Heart left ventricle (tissue), 13 donors: ENCODE measurements at regions not wholly inside any gene's neighbourhood (a gene's known extent, or its start where the extent isn't known, plus 50 kb on each side); places are given as distances from the start of the nearest gene placed in this dataset.

Experiments used
- CTCF ChIP-seq, 12 donors: fragments of 200-600 bp; sonication (generic) in 4 of 12; IDR thresholded peaks; one replicate each; pipeline versions ENCODE4 v1.5.0 to v1.8.0; 2018 to 2022; ENCODE audit warnings: antibody characterized with exemption in 12 of 12, mild to moderate bottlenecking in 5 of 12
- POLR2A ChIP-seq, 2 donors: fragments of 450-650 bp; IDR thresholded peaks; one replicate each; pipeline ENCODE4 v1.6.1; 2017; ENCODE audit warnings: antibody characterized with exemption in 2 of 2, mild to moderate bottlenecking in 2 of 2, moderate library complexity in 2 of 2
- donor health status: ischemic (EF 13 %, LVEDD 7.1; RV severe dilation, severe dysfunction).
- donor health status: DM: no; HTN: yes; CAD: no.
- donor health status: DM: no; HTN: no; CAD: no.
- donor health status: ischemic (EF 25% LVEDD 6.9; RV normal size, moderate dysfunction).
- donor health status: ischemic (EF 25% LVEDD 5.7; RV mildly dilated, moderate dysfunction).
- donor health status: ischemic (EF 35%, LVEDD 5.7; RV mildly dilated, moderate dysfunction).
- donor health status: nonischemic (EF 11% LVEDD 7.7; RV severe dilation, severe dysfunction).
- donor health status: DM: yes; HTN: yes; CAD: no.
- donor health status: PGD.
- donor health status: ischemic (EF 29% LVEDD 5.4; RV normal size, mild dysfunction).
- donor health status: nonischemic (EF 23%, LVEDD 6.1; RV moderate dilation, normal function).

DNA sequence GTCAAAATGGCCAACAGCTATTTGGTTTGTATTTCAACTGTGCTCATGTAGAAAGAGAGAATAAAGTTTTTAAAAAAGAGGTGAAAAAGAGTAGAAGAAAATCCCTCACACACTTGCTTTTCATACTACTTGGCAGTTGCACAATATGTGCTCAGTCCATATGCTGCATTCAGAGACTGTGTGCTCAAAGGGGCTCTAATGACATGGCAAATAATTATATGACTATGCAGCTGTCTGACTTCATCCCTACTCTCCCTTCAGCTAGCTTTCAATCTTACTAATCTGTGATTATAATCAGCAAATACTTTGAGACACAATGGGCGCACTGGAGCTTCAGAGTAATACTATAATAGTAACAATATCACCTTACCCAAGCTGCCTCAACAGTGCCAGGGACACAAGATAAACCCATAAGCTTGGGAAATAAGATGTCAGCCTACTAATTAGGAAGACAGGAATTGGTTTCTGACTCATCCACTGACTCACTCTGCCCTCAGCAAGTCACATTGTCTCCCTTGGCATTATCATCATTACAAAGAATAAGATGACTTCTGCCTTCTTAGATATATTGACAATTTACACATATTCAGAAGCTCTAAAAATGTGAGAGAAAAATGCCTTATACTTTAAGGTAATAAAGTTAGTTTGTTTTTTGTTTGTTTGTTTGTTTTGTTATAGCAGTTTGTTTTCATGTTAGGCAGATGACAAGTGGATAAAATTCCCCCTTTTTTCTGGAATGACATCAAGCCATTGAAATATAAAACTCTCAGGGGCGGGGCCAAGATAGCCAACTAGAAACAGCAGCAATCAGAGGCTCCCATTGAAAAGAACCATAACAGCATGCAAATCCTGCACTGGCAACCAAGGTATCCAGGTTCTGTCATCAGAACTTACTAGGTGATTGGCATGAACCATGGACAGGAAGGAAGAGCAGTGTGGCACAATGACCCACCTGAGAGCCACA lies 311.6 kb downstream of the FAM133A start:
- TF ChIP-seq CTCF (IDR thresholded peaks at IDR 0.05) (no peak), POLR2A (IDR thresholded peaks at IDR 0.05) (no peak)
